Hepatocyte (in vitro differentiated cells): ENCODE measurements at regions not wholly inside any gene's neighbourhood (a gene's known extent, or its start where the extent isn't known, plus 50 kb on each side); places are given as distances from the start of the nearest gene placed in this dataset.

Source experiments
- DNase-seq: peaks from one replicate; pipeline ENCODE4 v3.0.0-alpha.2; 2016; ENCODE audit warnings: low spot score
- H2AFZ ChIP-seq: fragments of 200-600 bp; sonication (generic); 2 replicates; pipeline ENCODE4 v1.6.0; 2016; ENCODE audit warnings: antibody characterized with exemption, mild to moderate bottlenecking
- H3K27ac ChIP-seq: fragments of 200-600 bp; sonication (generic); 2 replicates; pipeline ENCODE4 v1.5.1; 2016; ENCODE audit warnings: mild to moderate bottlenecking
- H3K27me3 ChIP-seq: fragments of 200-600 bp; sonication (generic); 2 replicates; pipeline ENCODE4 v1.6.1; 2016
- H3K36me3 ChIP-seq: fragments of 200-600 bp; sonication (generic); replicated peaks from 2 replicates; pipeline ENCODE4 v1.5.1; 2016; ENCODE audit warnings: low read depth; ENCODE audit not compliant: insufficient read depth
- H3K4me1 ChIP-seq: fragments of 200-600 bp; sonication (generic); 2 replicates; pipeline ENCODE4 v1.5.1; 2016; ENCODE audit warnings: mild to moderate bottlenecking, moderate library complexity; ENCODE audit not compliant: insufficient read depth
- H3K4me2 ChIP-seq: fragments of 200-600 bp; sonication (generic); 2 replicates; pipeline ENCODE4 v1.6.0; 2016
- H3K4me3 ChIP-seq: fragments of 200-600 bp; sonication (generic); 2 replicates; pipeline ENCODE4 v1.5.1; 2016; ENCODE audit warnings: mild to moderate bottlenecking
- H3K79me2 ChIP-seq: fragments of 200-600 bp; sonication (generic); 2 replicates; pipeline ENCODE4 v1.6.0; 2017; ENCODE audit warnings: mild to moderate bottlenecking
- H3K9me2 ChIP-seq: fragments of 200-600 bp; sonication (generic); replicated peaks from 2 replicates; pipeline ENCODE4 v1.6.0; 2017; ENCODE audit warnings: mild to moderate bottlenecking; ENCODE audit not compliant: insufficient read depth
- H3K9me3 ChIP-seq: fragments of 200-600 bp; sonication (generic); 2 replicates; pipeline ENCODE4 v1.5.1; 2016; ENCODE audit warnings: low read depth, mild to moderate bottlenecking
- H4K20me1 ChIP-seq: fragments of 200-600 bp; sonication (generic); 2 replicates; pipeline ENCODE4 v1.6.0; 2016; ENCODE audit warnings: mild to moderate bottlenecking; ENCODE audit not compliant: insufficient read depth, poor library complexity, severe bottlenecking
- EZH2 ChIP-seq: fragments of 200-600 bp; sonication (generic); IDR thresholded peaks from 2 replicates; pipeline ENCODE4 v1.6.1; 2016; ENCODE audit warnings: antibody characterized with exemption, mild to moderate bottlenecking, borderline replicate concordance
- EZH2phosphoT487 ChIP-seq: fragments of 200-600 bp; sonication (generic); IDR thresholded peaks from one replicate; pipeline ENCODE4 v1.6.1; 2018; ENCODE audit warnings: antibody characterized with exemption, mild to moderate bottlenecking, low read depth, moderate library complexity; ENCODE audit not compliant: unreplicated experiment, severe bottlenecking
- WGBS: methylation state at CpG from one replicate; pipeline ENCODE4 v1.1.6; 2016; ENCODE audit warnings: low lambda C conversion rate; ENCODE audit errors: missing lambda C conversion rate; 5-methylcytosine and 5-hydroxymethylcytosine counted together
- TF ChIP-seq, protein P1 (sequence below): fragments of 200-600 bp; sonication (generic); IDR thresholded peaks from 2 replicates; pipeline ENCODE4 v1.5.1; 2016; ENCODE audit warnings: antibody characterized with exemption, mild to moderate bottlenecking; ENCODE audit not compliant: poor library complexity

DNA sequence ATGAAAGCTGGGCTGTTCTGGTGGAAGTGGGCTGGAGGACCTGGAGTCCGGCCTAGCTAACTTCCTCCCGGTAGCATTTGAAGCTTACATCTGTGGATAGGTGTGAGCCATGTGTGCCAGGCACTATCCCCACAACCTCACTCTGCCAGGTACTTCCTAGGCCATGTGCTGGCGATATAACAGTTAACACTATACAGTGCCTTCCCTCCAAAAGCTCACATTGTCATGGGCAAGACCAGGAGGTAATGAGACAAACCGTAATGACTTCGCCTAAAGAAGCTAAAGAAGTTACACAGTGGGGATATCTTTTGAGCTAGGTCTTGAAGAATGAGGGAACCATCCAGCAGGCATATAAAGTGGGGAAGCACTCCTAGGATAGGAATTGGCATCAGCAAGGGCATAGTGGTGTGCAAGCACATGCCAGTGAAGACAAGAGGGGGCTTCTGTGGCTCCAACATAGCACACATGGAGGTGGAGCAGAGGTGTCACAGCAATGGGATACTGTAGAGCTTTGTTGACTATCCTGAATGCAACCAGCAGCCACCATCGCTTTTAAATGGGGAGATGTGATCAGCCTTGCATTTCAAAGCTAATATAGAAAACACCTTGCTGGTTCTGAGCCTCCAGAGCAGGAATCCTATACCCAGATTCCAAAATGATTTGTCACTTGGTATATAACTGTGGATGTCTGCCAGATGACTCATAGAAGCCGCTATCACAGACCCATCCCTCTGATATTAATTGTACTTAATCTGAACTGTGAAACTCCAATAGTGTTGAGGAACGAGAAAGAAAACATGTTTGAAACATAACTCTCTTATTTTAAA, 466.3 kb downstream of the LMO4 start:
- no peaks in the 10 kb centered on the region for H3K9me3 ChIP-seq
- no peak for TF ChIP-seq EZH2phosphoT487
- no peak for TF ChIP-seq EZH2
- TF ChIP-seq, protein P1, sequence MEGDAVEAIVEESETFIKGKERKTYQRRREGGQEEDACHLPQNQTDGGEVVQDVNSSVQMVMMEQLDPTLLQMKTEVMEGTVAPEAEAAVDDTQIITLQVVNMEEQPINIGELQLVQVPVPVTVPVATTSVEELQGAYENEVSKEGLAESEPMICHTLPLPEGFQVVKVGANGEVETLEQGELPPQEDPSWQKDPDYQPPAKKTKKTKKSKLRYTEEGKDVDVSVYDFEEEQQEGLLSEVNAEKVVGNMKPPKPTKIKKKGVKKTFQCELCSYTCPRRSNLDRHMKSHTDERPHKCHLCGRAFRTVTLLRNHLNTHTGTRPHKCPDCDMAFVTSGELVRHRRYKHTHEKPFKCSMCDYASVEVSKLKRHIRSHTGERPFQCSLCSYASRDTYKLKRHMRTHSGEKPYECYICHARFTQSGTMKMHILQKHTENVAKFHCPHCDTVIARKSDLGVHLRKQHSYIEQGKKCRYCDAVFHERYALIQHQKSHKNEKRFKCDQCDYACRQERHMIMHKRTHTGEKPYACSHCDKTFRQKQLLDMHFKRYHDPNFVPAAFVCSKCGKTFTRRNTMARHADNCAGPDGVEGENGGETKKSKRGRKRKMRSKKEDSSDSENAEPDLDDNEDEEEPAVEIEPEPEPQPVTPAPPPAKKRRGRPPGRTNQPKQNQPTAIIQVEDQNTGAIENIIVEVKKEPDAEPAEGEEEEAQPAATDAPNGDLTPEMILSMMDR: no peak
- peak overlapping the region; percentile 87 for H3K27ac ChIP-seq
- H3K79me2 ChIP-seq: no peaks in the 10 kb centered on the region
- H3K27me3 ChIP-seq: no peaks in the 10 kb centered on the region
- no peaks in the 10 kb centered on the region for H3K36me3 ChIP-seq
- H3K4me1 ChIP-seq: peaks cover 35% of the 10 kb centered on the region
- no peaks in the 10 kb centered on the region for H3K9me2 ChIP-seq
- DNase-seq: peak; percentile 62
- H3K4me3 ChIP-seq: no peak overlapping the region
- no peaks in the 10 kb centered on the region for H4K20me1 ChIP-seq
- H3K4me2 ChIP-seq: peak overlapping the region; percentile 52
- no peak overlapping the region for H2AFZ ChIP-seq
- 69% methylated on average over 8 of the region's 8 CpGs for WGBS

GRCh38 chr1:87795615-87796337, 467.1 kb downstream of the LMO4 start:
- peaks cover 35% of the 10 kb centered on the region for H3K4me1 ChIP-seq
- no peaks in the 10 kb centered on the region for H3K79me2 ChIP-seq
- peak; percentile 77 for DNase-seq
- no peaks in the 10 kb centered on the region for H3K27me3 ChIP-seq
- H3K36me3 ChIP-seq: no peaks in the 10 kb centered on the region
- no peak overlapping the region for H2AFZ ChIP-seq
- H3K27ac ChIP-seq: peak overlapping the region; percentile 87
- H4K20me1 ChIP-seq: no peaks in the 10 kb centered on the region
- peak overlapping the region; percentile 52 for H3K4me2 ChIP-seq
- H3K9me3 ChIP-seq: no peaks in the 10 kb centered on the region
- H3K9me2 ChIP-seq: no peaks in the 10 kb centered on the region
- 42% methylated on average over 3 of the region's 3 CpGs for WGBS
- H3K4me3 ChIP-seq: no peak overlapping the region
- TF ChIP-seq EZH2phosphoT487 (no peak), EZH2 (no peak)

DNA sequence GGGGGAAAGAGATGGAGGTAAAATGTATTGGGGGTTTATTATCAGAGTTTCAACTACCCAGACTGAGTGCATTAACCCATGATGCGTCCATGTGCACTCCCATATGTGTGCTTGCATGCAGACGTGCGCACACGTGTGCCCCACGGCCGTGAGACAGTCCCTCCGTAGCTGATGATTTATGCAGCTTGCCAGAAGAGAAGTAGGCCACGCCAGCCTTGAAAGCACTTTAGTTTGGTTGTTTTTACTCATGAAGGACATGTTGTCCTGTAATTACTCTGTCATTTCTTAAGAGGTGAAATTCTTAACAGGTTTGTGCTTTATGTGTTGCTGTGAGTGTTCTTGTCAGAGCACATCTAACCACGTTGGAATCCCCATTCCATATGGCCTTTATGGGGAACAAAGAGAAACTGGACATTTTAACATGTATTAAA, 467.8 kb downstream of the LMO4 start:
- H3K4me1 ChIP-seq: peaks cover 35% of the 10 kb centered on the region
- 57% methylated on average over 9 of the region's 9 CpGs for WGBS
- peak overlapping the region; percentile 52 for H3K4me2 ChIP-seq
- H3K9me3 ChIP-seq: no peaks in the 10 kb centered on the region
- H3K27ac ChIP-seq: peak overlapping the region; percentile 87
- DNase-seq: peak; percentile 26
- no peak overlapping the region for H2AFZ ChIP-seq
- TF ChIP-seq, protein P1: no peak
- TF ChIP-seq EZH2: no peak
- no peak for TF ChIP-seq EZH2phosphoT487
- no peaks in the 10 kb centered on the region for H3K36me3 ChIP-seq
- H3K27me3 ChIP-seq: no peaks in the 10 kb centered on the region
- no peaks in the 10 kb centered on the region for H3K79me2 ChIP-seq
- no peaks in the 10 kb centered on the region for H3K9me2 ChIP-seq
- H4K20me1 ChIP-seq: no peaks in the 10 kb centered on the region
- H3K4me3 ChIP-seq: no peak overlapping the region

GRCh38 chr1:87799451-87799850, 470.8 kb downstream of the LMO4 start:
- Histone ChIP-seq H3K27me3 (no peaks in the 10 kb centered on the region), H3K9me3 (no peaks in the 10 kb centered on the region), H3K9me2 (no peaks in the 10 kb centered on the region), H3K4me2 (no peak overlapping the region), H4K20me1 (no peaks in the 10 kb centered on the region), H3K27ac (peak overlapping the region; percentile 52), H3K79me2 (no peaks in the 10 kb centered on the region), H3K4me3 (no peak overlapping the region), H3K36me3 (no peaks in the 10 kb centered on the region), H3K4me1 (peaks cover 43% of the 10 kb centered on the region), H2AFZ (peak overlapping the region; percentile 34)
- no peak for DNase-seq
- 75% methylated on average over 7 of the region's 7 CpGs for WGBS
- TF ChIP-seq EZH2 (no peak), EZH2phosphoT487 (no peak)
- TF ChIP-seq, protein P1: no peak
